Caco-2 (cell line): ENCODE measurements at regions not wholly inside any gene's neighbourhood (a gene's known extent, or its start where the extent isn't known, plus 50 kb on each side); places are given as distances from the start of the nearest gene placed in this dataset.

Experiments
- BruUV-seq: library from RNA; stranded (reverse); fragments of 400-500 nt; replicated peaks from 2 replicates; lab custom pipeline; 2021; lab: Mats Ljungman, UMichigan
- CTCF ChIA-PET: fragments of 300-600 bp; sonication (Branson Sonifier 250); formaldehyde crosslinking; loops from one replicate; lab custom pipeline; 2022; ENCODE audit warnings: antibody characterized with exemption; lab: Charles Lee
- POLR2A ChIA-PET: fragments of 300-600 bp; sonication (Branson Sonifier 250); formaldehyde crosslinking; loops from one replicate; lab custom pipeline; 2022; ENCODE audit warnings: antibody characterized with exemption; lab: Charles Lee
- DNase-seq, 2 experiments: peaks; one replicate each; pipeline versions ENCODE4 v3.0.0 to v3.0.0-alpha.2; 2020 to 2022
- H3K27me3 ChIP-seq: replicated peaks from 2 replicates; pipeline ENCODE4 v1.6.0; 2011; ENCODE audit warnings: low read length; ENCODE audit not compliant: control insufficient read depth, insufficient read depth
- H3K36me3 ChIP-seq: 2 replicates; pipeline ENCODE4 v1.5.1; 2011; ENCODE audit warnings: low read length; ENCODE audit not compliant: control insufficient read depth, insufficient read depth
- H3K4me1 ChIP-seq: fragments of 250-450 bp; sonication (Bioruptor Pico); 2 replicates; pipeline ENCODE4 v1.5.1; 2020; ENCODE audit warnings: mild to moderate bottlenecking
- H3K4me3 ChIP-seq: 2 replicates; pipeline ENCODE4 v1.5.1; 2011; ENCODE audit warnings: low read depth, mild to moderate bottlenecking, control low read depth, low read length
- H3K9me3 ChIP-seq: fragments of 250-450 bp; sonication (Bioruptor Pico); 2 replicates; pipeline ENCODE4 v1.5.1; 2020; ENCODE audit warnings: mild to moderate bottlenecking, moderate library complexity
- H3K27ac Mint-ChIP-seq: one replicate; pipeline ENCODE4 v1.8.0; 2022; ENCODE audit warnings: mixed read lengths; ENCODE audit not compliant: unreplicated experiment
- H3K27me3 Mint-ChIP-seq: one replicate; pipeline ENCODE4 v1.8.0; 2022; ENCODE audit warnings: mixed read lengths; ENCODE audit not compliant: insufficient read depth, unreplicated experiment
- H3K36me3 Mint-ChIP-seq: one replicate; pipeline ENCODE4 v1.8.0; 2022; ENCODE audit warnings: mild to moderate bottlenecking, mixed read lengths; ENCODE audit not compliant: insufficient read depth, unreplicated experiment
- H3K4me1 Mint-ChIP-seq: one replicate; pipeline ENCODE4 v1.8.0; 2022; ENCODE audit warnings: low read depth, mixed read lengths; ENCODE audit not compliant: unreplicated experiment
- H3K4me3 Mint-ChIP-seq: one replicate; pipeline ENCODE4 v1.8.0; 2022; ENCODE audit warnings: mild to moderate bottlenecking, moderate library complexity, mixed read lengths; ENCODE audit not compliant: unreplicated experiment
- H3K9me3 Mint-ChIP-seq: one replicate; pipeline ENCODE4 v1.8.0; 2022; ENCODE audit warnings: mixed read lengths; ENCODE audit not compliant: unreplicated experiment
- intact Hi-C: fragments of 100-400 bp; cut with micrococcal nuclease; formaldehyde crosslinking; loops from one replicate; pipeline ENCODE4 v1.10.0; 2022; ENCODE audit not compliant: unreplicated experiment
- TF ChIP-seq, protein P1 (sequence below), 2 experiments: fragments of 200-600 bp in 1 of 2; IDR thresholded peaks; 1 replicate in 1 of 2; 2 replicates in 1 of 2; pipeline versions ENCODE4 v1.5.1 to v1.8.0; 2011 to 2022; ENCODE audit warnings: antibody characterized with exemption in 1 of 2, control low read depth in 1 of 2, inconsistent platforms in 1 of 2, low read depth in 1 of 2, low read length in 1 of 2, mild to moderate bottlenecking in 1 of 2, moderate library complexity in 1 of 2; ENCODE audit not compliant: insufficient read depth in 1 of 2, severe bottlenecking in 1 of 2, unreplicated experiment in 1 of 2

DNA sequence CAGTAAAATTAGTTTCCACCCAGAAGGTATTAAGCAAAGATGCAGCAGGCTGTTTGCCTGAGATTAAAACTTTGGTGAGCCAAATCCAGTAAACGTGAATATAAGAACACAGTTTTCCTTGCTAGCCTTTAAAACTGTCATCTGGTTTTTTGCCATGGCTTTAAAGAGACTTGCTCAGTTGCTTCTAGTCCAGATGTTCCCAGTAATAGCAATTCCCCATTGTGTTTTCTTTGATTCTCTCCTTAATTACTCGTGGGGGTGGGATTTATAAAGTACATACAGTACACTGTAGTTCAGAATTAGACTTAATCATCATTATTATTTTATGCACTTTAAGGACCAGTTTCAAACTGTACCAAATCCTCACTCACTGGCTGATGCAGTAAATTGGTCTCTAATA, 303.5 kb upstream of the ZNF804A start:
- Histone ChIP-seq H3K9me3 (no peaks in the 10 kb centered on the region), H3K27me3 (no peaks in the 10 kb centered on the region), H3K36me3 (no peaks in the 10 kb centered on the region), H3K4me3 (no peak overlapping the region), H3K4me1 (no peaks in the 10 kb centered on the region)
- no peaks in the 10 kb centered on the region for H3K4me1 Mint-ChIP-seq
- no peak for DNase-seq
- no TSS peak for BruUV-seq
- H3K27ac Mint-ChIP-seq: no peak overlapping the region
- H3K36me3 Mint-ChIP-seq: no peaks in the 10 kb centered on the region
- no peaks in the 10 kb centered on the region for H3K9me3 Mint-ChIP-seq
- intact Hi-C loops: no loop called here
- H3K4me3 Mint-ChIP-seq: no peak overlapping the region
- H3K27me3 Mint-ChIP-seq: no peaks in the 10 kb centered on the region
- TF ChIP-seq, protein P1, sequence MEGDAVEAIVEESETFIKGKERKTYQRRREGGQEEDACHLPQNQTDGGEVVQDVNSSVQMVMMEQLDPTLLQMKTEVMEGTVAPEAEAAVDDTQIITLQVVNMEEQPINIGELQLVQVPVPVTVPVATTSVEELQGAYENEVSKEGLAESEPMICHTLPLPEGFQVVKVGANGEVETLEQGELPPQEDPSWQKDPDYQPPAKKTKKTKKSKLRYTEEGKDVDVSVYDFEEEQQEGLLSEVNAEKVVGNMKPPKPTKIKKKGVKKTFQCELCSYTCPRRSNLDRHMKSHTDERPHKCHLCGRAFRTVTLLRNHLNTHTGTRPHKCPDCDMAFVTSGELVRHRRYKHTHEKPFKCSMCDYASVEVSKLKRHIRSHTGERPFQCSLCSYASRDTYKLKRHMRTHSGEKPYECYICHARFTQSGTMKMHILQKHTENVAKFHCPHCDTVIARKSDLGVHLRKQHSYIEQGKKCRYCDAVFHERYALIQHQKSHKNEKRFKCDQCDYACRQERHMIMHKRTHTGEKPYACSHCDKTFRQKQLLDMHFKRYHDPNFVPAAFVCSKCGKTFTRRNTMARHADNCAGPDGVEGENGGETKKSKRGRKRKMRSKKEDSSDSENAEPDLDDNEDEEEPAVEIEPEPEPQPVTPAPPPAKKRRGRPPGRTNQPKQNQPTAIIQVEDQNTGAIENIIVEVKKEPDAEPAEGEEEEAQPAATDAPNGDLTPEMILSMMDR (IDR thresholded peaks at IDR 0.05; ENCODE audit: insufficient read depth in 1 of 2, low read depth in 1 of 2, low read length in 1 of 2, severe bottlenecking in 1 of 2, unreplicated experiment in 1 of 2): no peak
- POLR2A ChIA-PET: no interaction called here
- CTCF ChIA-PET: no interaction called here

DNA sequence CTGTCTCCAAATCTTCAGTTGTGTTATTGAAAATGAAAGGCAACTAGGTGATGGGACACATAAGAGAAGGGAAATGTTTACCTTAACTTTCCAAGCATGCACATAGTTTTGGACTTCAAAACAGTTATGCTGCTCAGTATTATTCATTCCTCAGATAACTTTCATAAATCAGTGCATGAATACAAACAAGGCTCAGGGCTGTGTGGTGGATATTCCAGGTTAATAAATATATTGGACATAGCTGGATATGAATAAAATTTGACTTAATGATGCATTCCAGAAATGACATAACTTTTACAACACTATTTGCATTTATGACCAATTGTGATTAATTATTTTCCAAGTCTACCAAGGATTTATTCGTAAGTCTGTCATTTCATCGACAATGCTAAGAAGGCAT, 301.2 kb upstream of the ZNF804A start:
- Histone ChIP-seq H3K4me3 (no peak overlapping the region), H3K36me3 (no peaks in the 10 kb centered on the region), H3K9me3 (no peaks in the 10 kb centered on the region), H3K27me3 (no peaks in the 10 kb centered on the region), H3K4me1 (no peaks in the 10 kb centered on the region)
- no peaks in the 10 kb centered on the region for H3K9me3 Mint-ChIP-seq
- H3K4me1 Mint-ChIP-seq: no peaks in the 10 kb centered on the region
- H3K27me3 Mint-ChIP-seq: no peaks in the 10 kb centered on the region
- POLR2A ChIA-PET: no interaction called here
- TF ChIP-seq, protein P1 (IDR thresholded peaks at IDR 0.05; ENCODE audit: insufficient read depth in 1 of 2, low read depth in 1 of 2, low read length in 1 of 2, severe bottlenecking in 1 of 2, unreplicated experiment in 1 of 2): no peak
- CTCF ChIA-PET: no interaction called here
- intact Hi-C loops: no loop called here
- BruUV-seq: no TSS peak
- no peak for DNase-seq
- no peaks in the 10 kb centered on the region for H3K36me3 Mint-ChIP-seq
- H3K4me3 Mint-ChIP-seq: no peak overlapping the region
- no peak overlapping the region for H3K27ac Mint-ChIP-seq

DNA sequence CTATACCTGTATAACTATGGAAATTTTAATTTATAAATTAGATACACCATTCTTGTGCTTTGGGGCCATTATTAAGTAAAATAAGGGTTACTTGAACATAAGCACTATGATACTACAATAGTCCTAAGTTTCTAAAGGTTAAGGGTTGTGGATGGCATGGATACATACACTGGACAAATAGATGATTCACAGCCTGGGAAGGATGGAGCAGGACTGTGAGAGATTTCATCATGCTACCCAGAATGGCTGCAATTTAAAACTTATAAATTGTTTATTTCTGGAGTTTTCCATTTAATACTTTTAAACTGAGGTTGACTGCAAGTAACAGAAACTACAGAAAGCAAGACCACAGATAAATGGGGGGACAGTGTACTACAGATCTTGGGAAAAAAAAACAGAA, 295.8 kb upstream of the ZNF804A start:
- DNase-seq: no peak
- CTCF ChIA-PET: no interaction called here
- Mint-ChIP-seq H3K27ac (no peak overlapping the region), H3K4me1 (no peaks in the 10 kb centered on the region), H3K27me3 (no peaks in the 10 kb centered on the region), H3K36me3 (no peaks in the 10 kb centered on the region), H3K9me3 (no peaks in the 10 kb centered on the region), H3K4me3 (no peak overlapping the region)
- POLR2A ChIA-PET: no interaction called here
- BruUV-seq: no TSS peak
- Histone ChIP-seq H3K9me3 (no peaks in the 10 kb centered on the region), H3K4me3 (no peak overlapping the region), H3K27me3 (no peaks in the 10 kb centered on the region), H3K4me1 (no peaks in the 10 kb centered on the region), H3K36me3 (no peaks in the 10 kb centered on the region)
- TF ChIP-seq, protein P1 (IDR thresholded peaks at IDR 0.05; ENCODE audit: insufficient read depth in 1 of 2, low read depth in 1 of 2, low read length in 1 of 2, severe bottlenecking in 1 of 2, unreplicated experiment in 1 of 2): no peak
- intact Hi-C loops: no loop called here
